Activated CD8-positive, alpha-beta T cell treated with anti-CD3 and anti-CD28 coated beads for 36 hours (primary cell): ENCODE measurements at regions not wholly inside any gene's neighbourhood (a gene's known extent, or its start where the extent isn't known, plus 50 kb on each side); places are given as distances from the start of the nearest gene placed in this dataset.
"Not testable (repeated sequence)": the region's sequence is repeated elsewhere in the genome, so short reads cannot be mapped to it uniquely, and the experiment has no call there.

ENCODE experiments used
- ATAC-seq: fragments of 200-7000 bp; cut with Tn5 transposase; one replicate; pipeline ENCODE4 v1.10.0; 2021; ENCODE audit warnings: mild to moderate bottlenecking, moderate library complexity
- CTCF ChIA-PET: fragments of 350-600 bp; sonication (Branson Sonifier 250); formaldehyde crosslinking; loops from one replicate; lab custom pipeline; 2021; ENCODE audit warnings: antibody characterized with exemption; lab: Charles Lee
- POLR2A ChIA-PET: fragments of 350-600 bp; sonication (Branson Sonifier 250); formaldehyde crosslinking; loops from one replicate; lab custom pipeline; 2021; ENCODE audit warnings: antibody characterized with exemption; lab: Charles Lee
- DNase-seq: peaks from one replicate; pipeline ENCODE4 v3.0.0-alpha.2; 2020
- H3K27ac Mint-ChIP-seq: one replicate; pipeline ENCODE4 v1.8.0; 2021; ENCODE audit warnings: mild to moderate bottlenecking, mixed read lengths
- H3K27me3 Mint-ChIP-seq: one replicate; pipeline ENCODE4 v1.8.0; 2021; ENCODE audit warnings: mixed read lengths
- H3K36me3 Mint-ChIP-seq: one replicate; pipeline ENCODE4 v1.8.0; 2021; ENCODE audit warnings: low read depth, mixed read lengths
- H3K4me1 Mint-ChIP-seq: one replicate; pipeline ENCODE4 v1.8.0; 2021; ENCODE audit warnings: low read depth, mixed read lengths
- H3K4me3 Mint-ChIP-seq: one replicate; pipeline ENCODE4 v1.8.0; 2021; ENCODE audit warnings: mild to moderate bottlenecking, moderate library complexity, mixed read lengths
- H3K9me3 Mint-ChIP-seq: one replicate; pipeline ENCODE4 v1.8.0; 2021; ENCODE audit warnings: mixed read lengths
- intact Hi-C: fragments of 100-400 bp; cut with micrococcal nuclease; formaldehyde crosslinking; loops from one replicate; pipeline ENCODE4 v1.10.0; 2022
- TF ChIP-seq, protein P1 (sequence below): fragments of 200-600 bp; IDR thresholded peaks from one replicate; pipeline ENCODE4 v1.8.0; 2022; ENCODE audit warnings: antibody characterized with exemption, mild to moderate bottlenecking

- intact Hi-C loops = no loop called here
- TF ChIP-seq, protein P1, sequence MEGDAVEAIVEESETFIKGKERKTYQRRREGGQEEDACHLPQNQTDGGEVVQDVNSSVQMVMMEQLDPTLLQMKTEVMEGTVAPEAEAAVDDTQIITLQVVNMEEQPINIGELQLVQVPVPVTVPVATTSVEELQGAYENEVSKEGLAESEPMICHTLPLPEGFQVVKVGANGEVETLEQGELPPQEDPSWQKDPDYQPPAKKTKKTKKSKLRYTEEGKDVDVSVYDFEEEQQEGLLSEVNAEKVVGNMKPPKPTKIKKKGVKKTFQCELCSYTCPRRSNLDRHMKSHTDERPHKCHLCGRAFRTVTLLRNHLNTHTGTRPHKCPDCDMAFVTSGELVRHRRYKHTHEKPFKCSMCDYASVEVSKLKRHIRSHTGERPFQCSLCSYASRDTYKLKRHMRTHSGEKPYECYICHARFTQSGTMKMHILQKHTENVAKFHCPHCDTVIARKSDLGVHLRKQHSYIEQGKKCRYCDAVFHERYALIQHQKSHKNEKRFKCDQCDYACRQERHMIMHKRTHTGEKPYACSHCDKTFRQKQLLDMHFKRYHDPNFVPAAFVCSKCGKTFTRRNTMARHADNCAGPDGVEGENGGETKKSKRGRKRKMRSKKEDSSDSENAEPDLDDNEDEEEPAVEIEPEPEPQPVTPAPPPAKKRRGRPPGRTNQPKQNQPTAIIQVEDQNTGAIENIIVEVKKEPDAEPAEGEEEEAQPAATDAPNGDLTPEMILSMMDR = no peak
- Mint-ChIP-seq H3K27me3 (no peaks in the 10 kb centered on the region), H3K4me1 (no peaks in the 10 kb centered on the region), H3K27ac (no peak overlapping the region), H3K36me3 (no peaks in the 10 kb centered on the region), H3K4me3 (no peak overlapping the region), H3K9me3 (no peaks in the 10 kb centered on the region)
- CTCF ChIA-PET = no interaction called here
- DNase-seq (no peak), ATAC-seq (no peak)
- POLR2A ChIA-PET = no interaction called here
Observed at GRCh38 chr9:73923796-73924195, 573.3 kb upstream of the RORB start.

DNA sequence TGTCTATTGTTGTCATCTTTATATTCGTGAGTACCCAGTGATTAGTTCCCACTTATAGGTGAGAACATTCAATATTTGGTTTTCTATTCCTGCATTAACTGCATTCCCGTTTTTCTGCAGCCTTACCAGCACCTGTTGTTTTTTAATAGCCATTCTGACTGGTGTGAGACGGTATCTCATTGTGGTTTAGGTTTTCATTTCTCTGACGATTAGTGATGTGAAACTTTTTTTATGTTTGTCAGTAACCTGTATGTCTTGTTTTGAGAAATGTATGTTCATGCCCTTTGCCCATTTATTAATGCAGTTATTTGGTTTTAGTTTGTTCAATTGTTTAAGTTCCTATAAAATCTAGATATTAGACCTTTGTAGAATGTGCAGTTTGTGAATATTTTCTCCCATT lies 546.0 kb upstream of the RORB start:
- no peak for DNase-seq
- POLR2A ChIA-PET = no interaction called here
- no peaks in the 10 kb centered on the region for H3K36me3 Mint-ChIP-seq
- no peaks in the 10 kb centered on the region for H3K27me3 Mint-ChIP-seq
- ATAC-seq = no peak
- intact Hi-C loops = no loop called here
- H3K27ac Mint-ChIP-seq = no peak overlapping the region
- H3K4me1 Mint-ChIP-seq = no peaks in the 10 kb centered on the region
- CTCF ChIA-PET = no interaction called here
- H3K9me3 Mint-ChIP-seq = no peaks in the 10 kb centered on the region
- TF ChIP-seq, protein P1 = no peak
- H3K4me3 Mint-ChIP-seq = no peak overlapping the region

DNA sequence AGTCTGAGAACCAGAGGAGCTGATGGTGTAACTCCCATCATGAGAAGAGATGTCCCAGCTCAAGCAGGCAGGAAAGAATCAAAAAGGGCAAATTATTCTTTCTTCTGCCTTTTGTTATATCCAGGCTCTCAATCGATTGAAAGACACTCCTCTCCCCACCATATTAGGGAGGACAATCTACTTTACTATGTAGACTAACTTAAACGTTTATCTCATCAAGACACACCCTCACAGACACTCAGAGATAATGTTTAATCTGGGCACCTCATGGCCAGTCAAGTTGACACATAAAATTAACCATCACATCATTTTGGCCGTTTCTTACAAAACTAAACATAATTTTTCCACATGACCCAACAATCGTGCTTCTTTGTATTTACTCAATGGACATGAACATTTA lies 534.3 kb upstream of the RORB start:
- CTCF ChIA-PET = no interaction called here
- POLR2A ChIA-PET = no interaction called here

DNA sequence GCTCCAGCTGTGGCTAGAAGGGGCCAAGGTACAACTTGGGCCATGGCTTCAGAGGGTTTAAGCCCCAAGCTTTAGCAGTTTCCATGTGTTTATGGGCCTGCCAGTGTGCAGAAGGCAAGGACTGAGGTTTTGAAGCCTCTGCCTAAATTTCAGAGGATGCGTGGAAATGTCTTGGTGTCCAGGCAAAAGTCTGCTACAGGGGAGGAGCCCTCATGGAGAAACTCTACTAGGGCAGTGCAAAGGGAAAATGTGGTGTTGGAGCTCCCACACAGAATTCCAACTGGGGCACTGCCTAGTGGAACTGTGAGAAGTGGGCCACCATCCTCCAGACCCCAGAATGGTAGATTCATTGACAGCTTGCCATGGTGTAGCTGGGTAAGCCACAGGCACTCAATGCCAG lies 527.2 kb upstream of the RORB start:
- POLR2A ChIA-PET = no interaction called here
- no peak overlapping the region for H3K4me3 Mint-ChIP-seq
- ATAC-seq (no peak), DNase-seq (no peak)
- H3K27me3 Mint-ChIP-seq = no peaks in the 10 kb centered on the region
- TF ChIP-seq, protein P1 = no peak
- no peak overlapping the region for H3K27ac Mint-ChIP-seq
- CTCF ChIA-PET = no interaction called here
- H3K36me3 Mint-ChIP-seq = no peaks in the 10 kb centered on the region
- intact Hi-C loops = no loop called here
- H3K4me1 Mint-ChIP-seq = no peaks in the 10 kb centered on the region
- peaks cover 9% of the 10 kb centered on the region for H3K9me3 Mint-ChIP-seq

More for the DNA sequence above, 534.3 kb upstream of the RORB start:
- TF ChIP-seq, protein P1 = no peak
- intact Hi-C loops = no loop called here
- H3K9me3 Mint-ChIP-seq = no peaks in the 10 kb centered on the region
- no peaks in the 10 kb centered on the region for H3K36me3 Mint-ChIP-seq
- no peak overlapping the region for H3K4me3 Mint-ChIP-seq
- no peak overlapping the region for H3K27ac Mint-ChIP-seq
- no peak for DNase-seq
- no peaks in the 10 kb centered on the region for H3K27me3 Mint-ChIP-seq
- no peak for ATAC-seq
- H3K4me1 Mint-ChIP-seq = no peaks in the 10 kb centered on the region

- H3K36me3 Mint-ChIP-seq, CTCF ChIA-PET, DNase-seq, intact Hi-C loops, H3K4me1 Mint-ChIP-seq, ATAC-seq, H3K27ac Mint-ChIP-seq, H3K9me3 Mint-ChIP-seq, H3K4me3 Mint-ChIP-seq, POLR2A ChIA-PET, H3K27me3 Mint-ChIP-seq: not testable (repeated sequence)
Observed at GRCh38 chr9:73976424-73976823, 520.7 kb upstream of the RORB start.

DNA sequence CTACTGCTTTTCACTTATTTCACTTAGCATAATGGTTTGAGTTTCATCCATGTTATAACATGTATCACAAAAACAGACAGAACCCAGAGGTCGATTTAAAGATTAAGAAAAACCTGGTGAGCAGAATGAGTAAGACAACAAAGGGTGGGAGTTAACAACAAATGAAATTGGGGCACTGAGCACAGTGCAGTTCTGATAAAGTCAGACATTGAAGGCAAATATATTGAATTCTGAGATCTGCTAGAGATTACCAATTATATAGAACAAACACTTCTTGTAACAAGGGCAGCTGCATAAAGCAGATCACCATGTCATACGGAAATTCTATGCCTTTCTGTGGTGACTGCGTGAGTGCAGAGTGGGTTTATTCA lies 517.3 kb upstream of the RORB start:
- intact Hi-C loops = no loop called here
- no peaks in the 10 kb centered on the region for H3K4me1 Mint-ChIP-seq
- ChIA-PET CTCF (interaction anchor here (0.5 kb wide), 1 partner anchor 95 kb away, joined by 3 read pairs; no protein-coding TSS in a partner anchor), POLR2A (no interaction called here)
- no peak for ATAC-seq
- H3K27me3 Mint-ChIP-seq = no peaks in the 10 kb centered on the region
- no peaks in the 10 kb centered on the region for H3K36me3 Mint-ChIP-seq
- no peaks in the 10 kb centered on the region for H3K9me3 Mint-ChIP-seq
- no peak for DNase-seq
- TF ChIP-seq, protein P1 = no peak
- no peak overlapping the region for H3K27ac Mint-ChIP-seq
- H3K4me3 Mint-ChIP-seq = no peak overlapping the region
